GM23338 (cell line): ENCODE measurements at regions not wholly inside any gene's neighbourhood (a gene's known extent, or its start where the extent isn't known, plus 50 kb on each side); places are given as distances from the start of the nearest gene placed in this dataset.

Experiments used
- ATAC-seq: fragments of 200-7000 bp; cut with Tn5 transposase; 3 replicates; pipeline ENCODE4 v1.9.1; 2020
- DNase-seq: peaks from one replicate; pipeline ENCODE4 v3.0.0-alpha.2; 2015; ENCODE audit warnings: low spot score
- H2AFZ ChIP-seq: fragments of 200-600 bp; sonication (generic); 2 replicates; pipeline ENCODE4 v1.8.0; 2016; ENCODE audit warnings: antibody characterized with exemption, mild to moderate bottlenecking, moderate library complexity
- H3F3A ChIP-seq: fragments of 200-600 bp; sonication (generic); replicated peaks from 2 replicates; pipeline ENCODE4 v1.8.0; 2017; ENCODE audit warnings: antibody characterized with exemption, mixed run types, low read depth
- H3K27ac ChIP-seq: fragments of 200-600 bp; sonication (generic); 2 replicates; pipeline ENCODE4 v1.6.1; 2016; ENCODE audit warnings: low read depth
- H3K27me3 ChIP-seq: fragments of 200-600 bp; sonication (generic); 2 replicates; pipeline ENCODE4 v1.8.0; 2016; ENCODE audit warnings: mild to moderate bottlenecking, mixed run types, moderate library complexity; ENCODE audit not compliant: insufficient read depth
- H3K36me3 ChIP-seq: fragments of 200-600 bp; sonication (generic); 2 replicates; pipeline ENCODE4 v1.8.0; 2016; ENCODE audit warnings: mild to moderate bottlenecking; ENCODE audit not compliant: insufficient read depth
- H3K4me1 ChIP-seq: fragments of 200-600 bp; sonication (generic); 2 replicates; pipeline ENCODE4 v1.8.0; 2016; ENCODE audit warnings: mild to moderate bottlenecking, moderate library complexity; ENCODE audit not compliant: insufficient read depth
- H3K4me2 ChIP-seq: fragments of 200-600 bp; sonication (generic); 2 replicates; pipeline ENCODE4 v1.7.1; 2017; ENCODE audit warnings: mixed run types
- H3K4me3 ChIP-seq: fragments of 200-600 bp; sonication (generic); 2 replicates; pipeline ENCODE4 v1.6.1; 2016; ENCODE audit warnings: mixed run types
- H3K79me2 ChIP-seq: fragments of 200-600 bp; sonication (generic); replicated peaks from 2 replicates; pipeline ENCODE4 v1.8.0; 2017; ENCODE audit warnings: mild to moderate bottlenecking; ENCODE audit not compliant: insufficient read depth
- H3K9me2 ChIP-seq: fragments of 200-600 bp; sonication (generic); 2 replicates; pipeline ENCODE4 v1.8.0; 2017; ENCODE audit not compliant: insufficient read depth
- H4K20me1 ChIP-seq: fragments of 200-600 bp; sonication (generic); replicated peaks from 2 replicates; pipeline ENCODE4 v1.8.0; 2017; ENCODE audit warnings: mild to moderate bottlenecking; ENCODE audit not compliant: insufficient read depth
- H3K27ac Mint-ChIP-seq: 2 replicates; pipeline ENCODE4 v1.8.0; 2020; ENCODE audit warnings: inconsistent platforms, mild to moderate bottlenecking, moderate library complexity, mixed read lengths
- H3K27me3 Mint-ChIP-seq: 3 replicates; pipeline ENCODE4 v1.8.0; 2022; ENCODE audit warnings: low read depth, mild to moderate bottlenecking, moderate library complexity, mixed read lengths, inconsistent platforms; ENCODE audit not compliant: insufficient read depth, poor library complexity
- H3K36me3 Mint-ChIP-seq: 3 replicates; pipeline ENCODE4 v1.8.0; 2021; ENCODE audit warnings: low read depth, mild to moderate bottlenecking, inconsistent platforms, moderate library complexity, mixed read lengths
- H3K4me1 Mint-ChIP-seq: 3 replicates; pipeline ENCODE4 v1.8.0; 2020; ENCODE audit warnings: mild to moderate bottlenecking, inconsistent platforms, mixed read lengths
- H3K4me3 Mint-ChIP-seq: 3 replicates; pipeline ENCODE4 v1.8.0; 2021; ENCODE audit warnings: moderate library complexity, mild to moderate bottlenecking, inconsistent platforms, mixed read lengths
- H3K9me3 Mint-ChIP-seq: 3 replicates; pipeline ENCODE4 v1.8.0; 2020; ENCODE audit warnings: moderate library complexity, mild to moderate bottlenecking, inconsistent platforms, mixed read lengths
- CREB1 ChIP-seq: fragments of 250-450 bp; sonication (Bioruptor Pico); IDR thresholded peaks from 2 replicates; pipeline ENCODE4 v1.5.0; 2020; ENCODE audit warnings: low read depth, mild to moderate bottlenecking, moderate library complexity
- EZH2 ChIP-seq: fragments of 200-600 bp; sonication (generic); IDR thresholded peaks from one replicate; pipeline ENCODE4 v1.8.0; 2017; ENCODE audit warnings: antibody characterized with exemption, mild to moderate bottlenecking, low read depth; ENCODE audit not compliant: unreplicated experiment
- EZH2phosphoT487 ChIP-seq: fragments of 200-600 bp; sonication (generic); IDR thresholded peaks from one replicate; pipeline ENCODE4 v1.8.1; 2018; ENCODE audit warnings: antibody characterized with exemption; ENCODE audit not compliant: unreplicated experiment
- JUNB ChIP-seq: IDR thresholded peaks from one replicate; pipeline ENCODE4 v1.6.1; 2016; ENCODE audit warnings: antibody characterized with exemption; ENCODE audit not compliant: unreplicated experiment
- NANOG ChIP-seq: IDR thresholded peaks from 2 replicates; pipeline ENCODE4 v1.6.1; 2016; ENCODE audit warnings: antibody characterized with exemption, borderline replicate concordance
- POLR2AphosphoS5 ChIP-seq: IDR thresholded peaks from 2 replicates; pipeline ENCODE4 v1.6.1; 2016; ENCODE audit warnings: antibody characterized with exemption, low read depth
- STAT1 ChIP-seq: IDR thresholded peaks from one replicate; pipeline ENCODE4 v1.6.1; 2016; ENCODE audit warnings: antibody characterized with exemption; ENCODE audit not compliant: unreplicated experiment
- ZNF114 ChIP-seq: fragments of 250-450 bp; sonication (Bioruptor Pico); IDR thresholded peaks from 2 replicates; pipeline ENCODE4 v1.5.0; 2020; ENCODE audit warnings: mild to moderate bottlenecking, moderate library complexity
- ZNF331 ChIP-seq: fragments of 250-450 bp; sonication (Bioruptor Pico); IDR thresholded peaks from 2 replicates; pipeline ENCODE4 v1.5.0; 2020; ENCODE audit warnings: low read depth, mild to moderate bottlenecking, moderate library complexity
- TF ChIP-seq, protein P1 (sequence below), 2 experiments: fragments of 200-600 bp in 1 of 2; sonication (generic) in 1 of 2; conservative IDR thresholded peaks; 2 replicates each; pipeline versions ENCODE4 v1.5.1 to v1.6.1; 2016 to 2017; ENCODE audit warnings: antibody characterized with exemption in 2 of 2, low read depth in 2 of 2, mild to moderate bottlenecking in 2 of 2, moderate library complexity in 1 of 2
- TF ChIP-seq, protein P2 (sequence below): IDR thresholded peaks from 2 replicates; pipeline ENCODE4 v1.6.1; 2016; ENCODE audit warnings: antibody characterized with exemption
- TF ChIP-seq, protein P3 (sequence below): IDR thresholded peaks from one replicate; pipeline ENCODE4 v1.6.1; 2018; ENCODE audit warnings: antibody characterized with exemption; ENCODE audit not compliant: unreplicated experiment

DNA sequence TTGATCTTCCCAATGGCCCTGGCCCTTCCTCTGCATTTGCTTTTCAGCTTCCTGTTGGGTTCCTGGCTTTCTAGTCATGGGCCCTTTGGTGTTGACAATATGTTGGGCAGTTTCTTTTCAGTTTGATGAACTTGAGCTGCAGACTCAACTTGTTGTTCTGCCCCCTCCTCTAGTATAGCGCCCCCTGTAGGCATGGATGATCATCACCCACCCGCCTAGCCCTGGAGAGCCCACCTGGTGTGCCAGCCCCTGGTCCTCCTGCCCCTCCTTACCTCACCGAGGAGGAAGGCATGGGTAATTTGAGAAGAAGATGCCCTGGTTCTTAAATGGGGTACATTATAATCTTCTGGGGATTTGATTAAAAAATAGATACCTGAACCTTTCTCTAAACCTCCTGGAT lies 271.2 kb downstream of the SNX10 start:
- H2AFZ ChIP-seq: no peak overlapping the region
- no peak overlapping the region for H3K27ac ChIP-seq
- Mint-ChIP-seq H3K9me3 (no peaks in the 10 kb centered on the region), H3K27me3 (peaks cover 8% of the 10 kb centered on the region), H3K27ac (no peak overlapping the region), H3K36me3 (no peaks in the 10 kb centered on the region), H3K4me1 (peaks cover 11% of the 10 kb centered on the region; the same call in 2 of the 3 replicates), H3K4me3 (no peak overlapping the region)
- peaks cover 10% of the 10 kb centered on the region; the same call in 1 of the 2 replicates for H3K9me2 ChIP-seq
- H3K79me2 ChIP-seq: no peaks in the 10 kb centered on the region
- no peaks in the 10 kb centered on the region for H3F3A ChIP-seq
- no peak for DNase-seq
- no peaks in the 10 kb centered on the region for H4K20me1 ChIP-seq
- no peak overlapping the region for H3K4me2 ChIP-seq
- TF ChIP-seq, protein P1, sequence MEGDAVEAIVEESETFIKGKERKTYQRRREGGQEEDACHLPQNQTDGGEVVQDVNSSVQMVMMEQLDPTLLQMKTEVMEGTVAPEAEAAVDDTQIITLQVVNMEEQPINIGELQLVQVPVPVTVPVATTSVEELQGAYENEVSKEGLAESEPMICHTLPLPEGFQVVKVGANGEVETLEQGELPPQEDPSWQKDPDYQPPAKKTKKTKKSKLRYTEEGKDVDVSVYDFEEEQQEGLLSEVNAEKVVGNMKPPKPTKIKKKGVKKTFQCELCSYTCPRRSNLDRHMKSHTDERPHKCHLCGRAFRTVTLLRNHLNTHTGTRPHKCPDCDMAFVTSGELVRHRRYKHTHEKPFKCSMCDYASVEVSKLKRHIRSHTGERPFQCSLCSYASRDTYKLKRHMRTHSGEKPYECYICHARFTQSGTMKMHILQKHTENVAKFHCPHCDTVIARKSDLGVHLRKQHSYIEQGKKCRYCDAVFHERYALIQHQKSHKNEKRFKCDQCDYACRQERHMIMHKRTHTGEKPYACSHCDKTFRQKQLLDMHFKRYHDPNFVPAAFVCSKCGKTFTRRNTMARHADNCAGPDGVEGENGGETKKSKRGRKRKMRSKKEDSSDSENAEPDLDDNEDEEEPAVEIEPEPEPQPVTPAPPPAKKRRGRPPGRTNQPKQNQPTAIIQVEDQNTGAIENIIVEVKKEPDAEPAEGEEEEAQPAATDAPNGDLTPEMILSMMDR (conservative IDR thresholded peaks at IDR 0.05; ENCODE audit: low read depth in 2 of 2): peak; percentile 45 to 56
- TF ChIP-seq EZH2: no peak
- no peak for ATAC-seq
- 0 out of 2 replicates have a peak, but pooled peaks cover 4% of the 10 kb centered on the region for H3K4me1 ChIP-seq
- H3K36me3 ChIP-seq: no peaks in the 10 kb centered on the region
- no peaks in the 10 kb centered on the region for H3K27me3 ChIP-seq
- H3K4me3 ChIP-seq: no peak overlapping the region

DNA sequence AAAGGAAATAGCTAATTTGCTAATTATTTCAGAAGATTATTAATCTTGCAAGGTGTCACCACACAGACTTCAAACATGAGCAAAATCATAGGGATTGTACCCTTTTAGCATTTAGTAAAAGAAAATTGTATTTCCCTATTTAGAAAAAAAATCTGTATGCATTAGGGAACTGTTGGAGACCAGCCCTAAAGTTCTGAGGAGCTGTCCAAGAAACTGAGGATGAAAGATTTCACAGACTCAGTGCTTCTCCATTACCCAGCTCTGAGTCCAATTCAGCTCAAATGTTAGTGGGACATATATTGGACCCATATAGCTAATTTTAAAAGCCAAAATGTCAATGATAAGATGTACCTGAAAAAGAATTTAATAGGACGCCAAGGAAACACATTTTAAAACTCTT lies 271.7 kb downstream of the SNX10 start:
- H3K27ac Mint-ChIP-seq: no peak overlapping the region
- peaks cover 11% of the 10 kb centered on the region; the same call in 2 of the 3 replicates for H3K4me1 Mint-ChIP-seq
- Histone ChIP-seq H3K9me2 (peaks cover 12% of the 10 kb centered on the region), H2AFZ (no peak overlapping the region), H3K4me2 (no peak overlapping the region), H3K4me1 (0 out of 2 replicates have a peak, but pooled peaks cover 4% of the 10 kb centered on the region), H3K27ac (no peak overlapping the region), H3K4me3 (no peak overlapping the region), H3K36me3 (no peaks in the 10 kb centered on the region), H3F3A (no peaks in the 10 kb centered on the region), H3K27me3 (no peaks in the 10 kb centered on the region), H3K79me2 (no peaks in the 10 kb centered on the region), H4K20me1 (no peaks in the 10 kb centered on the region)
- H3K9me3 Mint-ChIP-seq: 0 out of 3 replicates have a peak, but pooled peaks cover under 1% of the 10 kb centered on the region
- ATAC-seq (no peak), DNase-seq (no peak)
- no peak overlapping the region for H3K4me3 Mint-ChIP-seq
- peaks cover 8% of the 10 kb centered on the region for H3K27me3 Mint-ChIP-seq
- no peaks in the 10 kb centered on the region for H3K36me3 Mint-ChIP-seq
- TF ChIP-seq CREB1 (CRISPR knock-in tag): no peak
- no peak for TF ChIP-seq EZH2phosphoT487
- TF ChIP-seq ZNF331 (CRISPR knock-in tag): no peak
- no peak for TF ChIP-seq EZH2
- TF ChIP-seq ZNF114 (CRISPR knock-in tag): no peak
- no peak for TF ChIP-seq JUNB
- no peak for TF ChIP-seq NANOG
- TF ChIP-seq, protein P1 (conservative IDR thresholded peaks at IDR 0.05; ENCODE audit: low read depth in 2 of 2): no peak
- TF ChIP-seq, protein P2, sequence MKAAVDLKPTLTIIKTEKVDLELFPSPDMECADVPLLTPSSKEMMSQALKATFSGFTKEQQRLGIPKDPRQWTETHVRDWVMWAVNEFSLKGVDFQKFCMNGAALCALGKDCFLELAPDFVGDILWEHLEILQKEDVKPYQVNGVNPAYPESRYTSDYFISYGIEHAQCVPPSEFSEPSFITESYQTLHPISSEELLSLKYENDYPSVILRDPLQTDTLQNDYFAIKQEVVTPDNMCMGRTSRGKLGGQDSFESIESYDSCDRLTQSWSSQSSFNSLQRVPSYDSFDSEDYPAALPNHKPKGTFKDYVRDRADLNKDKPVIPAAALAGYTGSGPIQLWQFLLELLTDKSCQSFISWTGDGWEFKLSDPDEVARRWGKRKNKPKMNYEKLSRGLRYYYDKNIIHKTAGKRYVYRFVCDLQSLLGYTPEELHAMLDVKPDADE: no peak
- TF ChIP-seq, protein P3, sequence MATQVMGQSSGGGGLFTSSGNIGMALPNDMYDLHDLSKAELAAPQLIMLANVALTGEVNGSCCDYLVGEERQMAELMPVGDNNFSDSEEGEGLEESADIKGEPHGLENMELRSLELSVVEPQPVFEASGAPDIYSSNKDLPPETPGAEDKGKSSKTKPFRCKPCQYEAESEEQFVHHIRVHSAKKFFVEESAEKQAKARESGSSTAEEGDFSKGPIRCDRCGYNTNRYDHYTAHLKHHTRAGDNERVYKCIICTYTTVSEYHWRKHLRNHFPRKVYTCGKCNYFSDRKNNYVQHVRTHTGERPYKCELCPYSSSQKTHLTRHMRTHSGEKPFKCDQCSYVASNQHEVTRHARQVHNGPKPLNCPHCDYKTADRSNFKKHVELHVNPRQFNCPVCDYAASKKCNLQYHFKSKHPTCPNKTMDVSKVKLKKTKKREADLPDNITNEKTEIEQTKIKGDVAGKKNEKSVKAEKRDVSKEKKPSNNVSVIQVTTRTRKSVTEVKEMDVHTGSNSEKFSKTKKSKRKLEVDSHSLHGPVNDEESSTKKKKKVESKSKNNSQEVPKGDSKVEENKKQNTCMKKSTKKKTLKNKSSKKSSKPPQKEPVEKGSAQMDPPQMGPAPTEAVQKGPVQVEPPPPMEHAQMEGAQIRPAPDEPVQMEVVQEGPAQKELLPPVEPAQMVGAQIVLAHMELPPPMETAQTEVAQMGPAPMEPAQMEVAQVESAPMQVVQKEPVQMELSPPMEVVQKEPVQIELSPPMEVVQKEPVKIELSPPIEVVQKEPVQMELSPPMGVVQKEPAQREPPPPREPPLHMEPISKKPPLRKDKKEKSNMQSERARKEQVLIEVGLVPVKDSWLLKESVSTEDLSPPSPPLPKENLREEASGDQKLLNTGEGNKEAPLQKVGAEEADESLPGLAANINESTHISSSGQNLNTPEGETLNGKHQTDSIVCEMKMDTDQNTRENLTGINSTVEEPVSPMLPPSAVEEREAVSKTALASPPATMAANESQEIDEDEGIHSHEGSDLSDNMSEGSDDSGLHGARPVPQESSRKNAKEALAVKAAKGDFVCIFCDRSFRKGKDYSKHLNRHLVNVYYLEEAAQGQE: no peak
- no peak for TF ChIP-seq POLR2AphosphoS5
- no peak for TF ChIP-seq STAT1
